ENCODE measurements at regions not wholly inside any gene's neighbourhood (a gene's known extent, or its start where the extent isn't known, plus 50 kb on each side); places are given as distances from the start of the nearest gene placed in this dataset.
A peak's percentile ranks its signal among the peaks of the same experiment; 100 is the strongest.

- peak; percentile 68 for DNase-seq (ENCODE audit: low read depth)
- H3K4me3 ChIP-seq (ENCODE audit: control insufficient read depth, low read depth, low read length), result no peak overlapping the region
- TF ChIP-seq CTCF (IDR thresholded peaks at IDR 0.05; ENCODE audit: control insufficient read depth, insufficient read depth, low read depth, low read length, missing control alignments), result peak; percentile 36
Measured at GRCh38 chrX:42530027-42530426, 247.9 kb downstream of the PPP1R2C start.

- H3K4me3 ChIP-seq (ENCODE audit: control insufficient read depth, low read depth, low read length), result no peak overlapping the region
- DNase-seq (ENCODE audit: low read depth), result peak; percentile 20
- no peak for TF ChIP-seq CTCF (IDR thresholded peaks at IDR 0.05; ENCODE audit: control insufficient read depth, insufficient read depth, low read depth, low read length, missing control alignments)
Measured at GRCh38 chrX:42524379-42524778, 253.6 kb downstream of the PPP1R2C start.

GRCh38 chrX:42519666-42520231 lies 258.2 kb downstream of the PPP1R2C start:
- no peak overlapping the region for H3K4me3 ChIP-seq (ENCODE audit: control insufficient read depth, low read depth, low read length)
- peak; percentile 17 for DNase-seq (ENCODE audit: low read depth)

GRCh38 chrX:42515939-42516338 lies 262.0 kb downstream of the PPP1R2C start:
- DNase-seq (ENCODE audit: low read depth), result no peak
- no peak for TF ChIP-seq CTCF (IDR thresholded peaks at IDR 0.05; ENCODE audit: control insufficient read depth, insufficient read depth, low read depth, low read length, missing control alignments)
- H3K4me3 ChIP-seq (ENCODE audit: control insufficient read depth, low read depth, low read length), result no peak overlapping the region

More at GRCh38 chrX:42519666-42520231, 258.2 kb downstream of the PPP1R2C start:
- no peak for TF ChIP-seq CTCF (IDR thresholded peaks at IDR 0.05; ENCODE audit: control insufficient read depth, insufficient read depth, low read depth, low read length, missing control alignments)

GRCh38 chrX:42505016-42505415 lies 272.9 kb downstream of the PPP1R2C start:
- no peak for TF ChIP-seq CTCF (IDR thresholded peaks at IDR 0.05; ENCODE audit: control insufficient read depth, insufficient read depth, low read depth, low read length, missing control alignments)
- DNase-seq (ENCODE audit: low read depth), result no peak
- no peak overlapping the region for H3K4me3 ChIP-seq (ENCODE audit: control insufficient read depth, low read depth, low read length)

GRCh38 chrX:42499620-42500019 lies 278.3 kb downstream of the PPP1R2C start:
- no peak for DNase-seq (ENCODE audit: low read depth)
- no peak for TF ChIP-seq CTCF (IDR thresholded peaks at IDR 0.05; ENCODE audit: control insufficient read depth, insufficient read depth, low read depth, low read length, missing control alignments)
- H3K4me3 ChIP-seq (ENCODE audit: control insufficient read depth, low read depth, low read length), result no peak overlapping the region

- no peak for DNase-seq (ENCODE audit: low read depth)
- no peak for TF ChIP-seq CTCF (IDR thresholded peaks at IDR 0.05; ENCODE audit: control insufficient read depth, insufficient read depth, low read depth, low read length, missing control alignments)
Measured at GRCh38 chrX:42497356-42497755, 280.6 kb downstream of the PPP1R2C start.

More at GRCh38 chrX:42497356-42497755, 280.6 kb downstream of the PPP1R2C start:
- H3K4me3 ChIP-seq (ENCODE audit: control insufficient read depth, low read depth, low read length), result no peak overlapping the region

Data from AG09309 (cell line).